Stimulated activated CD4-positive, alpha-beta T cell treated with anti-CD3 and anti-CD28 coated beads, Interleukin-1b, Interleukin-23, amount 100 ng/mL, for 4 hours (primary cell): ENCODE measurements at regions not wholly inside any gene's neighbourhood (a gene's known extent, or its start where the extent isn't known, plus 50 kb on each side); places are given as distances from the start of the nearest gene placed in this dataset.

Experiments used
- DNase-seq, 2 donors: peaks; one replicate each; pipeline ENCODE4 v3.0.0-alpha.2; 2020; ENCODE audit warnings: low read depth in 2 of 2

DNA sequence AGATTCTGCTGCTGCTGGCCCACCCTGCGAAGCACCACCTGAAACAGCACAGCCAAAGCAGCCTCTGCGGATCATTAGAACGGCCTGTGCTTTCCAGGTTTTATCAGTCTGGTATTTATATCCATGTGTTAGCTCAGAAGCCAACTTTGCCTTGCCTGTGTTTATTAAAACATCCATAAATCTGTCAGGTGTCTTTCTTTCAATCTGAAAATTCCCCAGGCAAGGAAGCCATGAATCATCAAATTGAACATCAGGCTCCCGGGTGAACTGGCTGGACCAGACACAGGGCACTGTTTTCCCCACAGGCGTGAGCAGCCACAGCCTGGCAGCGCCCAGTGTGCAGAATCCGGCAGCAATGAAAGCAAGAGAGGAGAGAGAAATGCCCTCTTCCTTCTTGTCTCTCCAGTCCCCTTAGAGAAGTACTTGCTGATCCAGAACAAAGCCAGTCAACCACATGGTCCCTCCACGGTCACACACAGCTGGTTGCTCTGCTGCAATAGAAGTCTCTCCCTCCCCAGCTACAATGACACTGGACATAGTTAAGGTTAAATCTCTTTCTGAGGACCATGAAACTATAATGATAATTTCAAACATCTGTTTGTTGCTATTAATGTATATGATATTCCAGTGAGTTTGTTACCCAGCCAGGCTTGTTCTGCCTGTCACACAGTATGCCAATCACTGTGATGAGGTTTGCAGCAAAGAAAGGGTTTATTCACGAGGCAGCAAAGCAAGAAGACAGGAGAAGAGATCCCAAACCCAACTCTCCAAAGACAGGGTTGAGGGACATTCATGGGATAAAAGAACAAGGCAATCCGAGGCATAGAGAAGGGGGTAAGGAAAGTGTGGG lies 212.1 kb upstream of the FMN2 start:
- no peak for DNase-seq

DNA sequence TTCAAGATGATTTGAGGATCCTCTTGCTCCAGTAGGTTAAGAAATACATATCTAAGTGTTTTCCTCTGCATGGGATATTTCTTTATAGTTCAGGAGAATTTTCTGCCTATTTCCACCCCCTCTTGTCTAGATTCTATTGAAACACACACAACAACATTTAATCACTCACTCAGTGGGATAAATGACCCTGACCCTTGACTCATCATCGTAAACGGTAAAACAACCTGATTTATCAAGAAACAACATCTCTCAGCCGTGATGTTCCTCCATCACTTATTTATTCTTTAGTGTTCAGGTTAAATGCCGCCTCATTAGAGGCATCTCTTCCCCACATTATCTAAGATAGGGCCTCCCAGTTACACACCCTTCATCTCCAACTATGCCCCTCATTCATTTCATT lies 208.7 kb upstream of the FMN2 start:
- DNase-seq, result no peak

DNA sequence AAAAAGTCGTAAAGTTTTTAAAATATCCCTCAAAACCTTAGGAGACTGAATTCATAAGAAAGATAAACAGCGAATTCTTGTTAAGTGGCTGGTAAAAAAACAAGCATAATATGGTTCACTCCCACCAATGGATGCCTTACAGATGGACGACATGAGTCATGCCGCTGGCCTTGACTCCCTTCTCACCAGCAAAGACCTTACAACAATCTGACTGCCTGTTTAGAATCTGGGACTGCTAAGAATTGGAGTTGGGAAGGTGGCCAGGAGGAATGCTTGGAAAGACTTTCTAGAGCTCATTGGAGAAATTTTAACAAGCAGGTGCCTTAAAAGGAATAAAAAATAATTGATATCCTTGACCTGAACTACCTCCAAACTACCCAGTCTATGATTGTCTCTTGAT lies 206.9 kb upstream of the FMN2 start:
- DNase-seq, result no peak

DNA sequence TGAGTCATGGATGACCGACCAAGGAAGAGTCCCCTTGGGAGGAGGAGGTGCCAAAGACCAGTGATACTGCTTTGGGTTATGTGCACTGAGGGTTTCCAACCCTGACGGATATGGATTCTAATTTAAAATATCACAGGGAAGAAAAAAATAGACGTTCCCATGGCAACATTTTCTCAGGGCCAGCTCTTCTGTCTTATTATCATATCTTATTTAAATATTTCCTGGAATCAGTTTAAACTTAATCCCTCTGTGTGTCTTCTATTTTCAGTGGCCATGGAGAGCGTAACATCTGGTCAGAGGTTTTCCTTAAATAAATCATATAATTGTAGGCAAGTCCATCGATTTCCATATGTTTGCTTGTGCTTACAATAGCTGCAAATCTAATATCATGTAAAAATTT lies 205.4 kb upstream of the FMN2 start:
- DNase-seq, result no peak

DNA sequence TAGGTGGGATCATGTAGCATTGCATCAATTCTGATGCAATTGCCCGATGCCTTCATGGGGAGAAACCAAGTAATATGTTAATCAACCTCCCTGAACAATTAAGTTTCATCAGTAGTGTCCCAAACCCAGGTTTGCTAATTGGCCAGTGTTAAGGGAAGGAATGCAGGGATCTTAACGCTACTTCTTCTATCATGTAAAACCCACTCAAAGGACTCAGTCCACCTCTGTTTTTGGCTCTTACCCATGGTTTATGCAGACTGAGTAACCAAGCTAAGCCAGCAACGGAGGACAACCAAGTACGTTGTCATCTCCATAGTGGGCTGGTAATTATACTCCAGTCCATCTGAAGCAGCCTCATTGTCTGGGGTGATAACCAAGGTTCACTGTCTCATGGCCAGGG lies 203.0 kb upstream of the FMN2 start:
- no peak for DNase-seq

DNA sequence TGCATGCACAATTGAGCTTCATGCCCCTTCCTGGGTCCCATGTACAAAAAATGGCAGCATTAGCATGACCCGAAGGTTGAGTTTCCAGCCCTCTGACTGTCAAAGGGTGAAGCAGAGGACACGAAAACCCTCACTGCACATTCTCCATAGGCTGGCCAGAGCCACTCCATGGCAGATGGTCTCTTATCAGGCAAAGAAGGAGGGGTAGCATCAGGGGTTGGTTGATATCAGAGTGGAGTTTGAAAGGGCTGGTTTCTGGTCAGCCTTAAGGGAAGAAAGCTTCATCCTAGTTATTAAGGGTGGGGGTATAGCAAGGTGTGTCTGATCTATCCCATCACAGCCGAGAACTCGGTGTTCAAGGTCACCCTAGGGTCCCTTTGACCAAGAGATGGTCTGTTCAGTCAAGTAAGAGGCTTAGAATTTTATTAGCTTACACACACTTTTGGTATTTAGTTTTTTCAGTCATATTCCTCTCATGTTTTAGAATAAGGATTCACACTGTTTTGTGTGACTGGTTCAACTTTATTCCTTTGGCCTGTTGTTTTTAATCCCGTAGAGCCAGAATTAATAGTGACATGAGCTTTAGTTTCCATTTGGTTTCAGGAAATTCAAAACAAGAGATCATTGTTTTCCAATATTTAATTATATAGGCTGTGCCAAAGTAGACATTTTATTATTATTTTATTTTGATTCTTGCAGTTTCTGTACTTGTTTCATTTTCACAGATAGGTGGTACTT lies 199.9 kb upstream of the FMN2 start:
- no peak for DNase-seq

DNA sequence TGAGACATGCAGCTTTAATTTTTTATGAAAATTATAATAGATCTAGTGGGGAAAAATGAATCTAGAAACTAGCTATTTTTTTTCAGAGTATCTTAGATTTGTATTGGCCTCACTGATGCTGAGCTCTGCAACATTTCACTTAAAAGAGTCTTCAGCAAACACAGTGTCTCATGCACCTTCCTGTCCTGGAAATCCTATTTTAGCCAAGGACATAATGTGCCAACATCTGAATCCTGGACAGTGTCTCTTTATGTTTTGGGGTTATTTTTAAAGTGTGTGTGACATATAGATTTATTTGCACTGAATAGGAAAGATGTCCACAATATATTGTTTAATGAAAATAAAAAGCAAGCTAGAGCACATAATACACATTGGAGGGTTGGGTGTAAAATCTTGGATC lies 199.1 kb upstream of the FMN2 start:
- no peak for DNase-seq

DNA sequence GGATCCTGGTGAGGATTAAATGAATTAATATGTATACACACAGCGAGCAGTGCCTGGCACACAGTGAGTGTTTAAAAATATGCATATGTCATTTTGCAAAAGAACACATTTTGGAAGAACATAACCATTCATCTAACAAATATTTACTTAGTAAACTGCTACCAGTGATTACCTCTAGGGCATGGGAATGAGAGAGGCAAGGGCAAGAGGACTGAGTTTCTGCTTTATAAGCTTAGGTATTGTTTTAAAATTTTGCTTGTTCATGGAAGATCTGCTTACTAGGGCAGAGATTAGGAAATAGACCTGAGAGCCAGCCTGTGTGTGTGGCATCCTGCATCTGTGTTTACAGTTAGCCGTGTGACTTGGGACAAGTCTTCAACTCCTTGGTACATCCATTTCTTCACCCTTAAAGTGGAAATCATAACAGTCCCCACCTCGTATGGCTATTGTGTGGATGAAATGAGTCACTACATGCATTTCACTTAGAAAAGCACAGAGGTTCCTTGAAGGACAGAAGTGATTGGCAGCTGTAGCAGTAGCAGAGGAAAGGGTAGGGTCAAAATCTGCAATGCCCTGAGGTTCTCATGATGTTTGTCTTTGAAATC lies 198.5 kb upstream of the FMN2 start:
- no peak for DNase-seq

DNA sequence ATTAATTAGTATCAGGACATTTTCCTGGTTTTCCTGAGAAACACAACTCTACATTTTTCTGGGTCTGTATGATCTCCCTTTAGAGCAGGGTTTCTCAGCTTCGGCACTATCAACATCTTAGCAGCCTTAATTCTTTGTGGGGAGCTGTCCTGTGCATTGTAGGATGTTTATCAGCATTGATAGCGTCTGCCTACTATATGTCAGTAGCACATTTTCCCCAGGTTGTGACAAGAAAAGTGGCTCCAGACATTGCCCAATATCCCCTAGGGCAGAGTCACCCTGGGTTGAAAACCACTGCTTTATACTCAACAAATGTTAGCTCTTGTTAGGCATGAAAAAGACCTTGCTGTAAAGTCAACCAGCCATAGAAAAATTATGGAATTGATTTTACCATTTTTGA lies 195.1 kb upstream of the FMN2 start:
- no peak for DNase-seq

DNA sequence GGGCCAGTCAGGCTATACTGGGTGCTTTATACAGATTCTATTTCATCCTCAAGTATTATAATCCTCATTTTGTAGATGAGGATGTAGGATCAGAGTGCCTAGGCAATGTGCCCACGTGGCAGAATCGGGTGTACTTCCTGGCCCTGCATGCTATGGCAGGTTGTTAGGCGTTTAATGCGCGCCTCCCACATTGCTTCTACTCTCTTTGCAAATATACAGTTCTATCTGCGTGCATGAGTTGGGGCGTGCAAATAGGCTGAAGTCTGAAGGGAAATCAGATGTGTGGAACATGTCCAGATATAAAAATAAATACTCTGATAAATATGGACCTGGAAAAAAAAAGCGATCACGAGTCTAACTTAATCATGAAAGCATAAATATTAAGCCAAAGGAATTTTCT lies 194.7 kb upstream of the FMN2 start:
- no peak for DNase-seq

DNA sequence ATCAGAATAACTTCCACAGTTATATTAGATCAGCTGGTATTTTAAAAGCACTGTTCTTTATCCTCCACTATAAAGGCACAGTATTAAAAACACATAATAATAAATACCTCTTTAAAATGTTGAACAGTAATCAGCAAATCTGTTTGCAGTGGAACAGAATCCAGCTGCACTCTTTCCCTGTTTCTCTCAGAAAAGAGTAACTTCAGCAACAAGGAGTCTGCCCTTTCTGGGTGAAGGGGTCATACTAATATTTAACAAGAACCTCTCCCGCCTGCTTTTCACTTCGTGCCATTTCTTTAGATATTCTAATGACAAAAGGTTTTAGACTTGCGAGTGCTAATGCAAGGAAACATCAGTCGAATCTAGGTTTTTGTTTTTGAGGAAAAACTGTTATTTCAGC lies 194.2 kb upstream of the FMN2 start:
- no peak for DNase-seq

DNA sequence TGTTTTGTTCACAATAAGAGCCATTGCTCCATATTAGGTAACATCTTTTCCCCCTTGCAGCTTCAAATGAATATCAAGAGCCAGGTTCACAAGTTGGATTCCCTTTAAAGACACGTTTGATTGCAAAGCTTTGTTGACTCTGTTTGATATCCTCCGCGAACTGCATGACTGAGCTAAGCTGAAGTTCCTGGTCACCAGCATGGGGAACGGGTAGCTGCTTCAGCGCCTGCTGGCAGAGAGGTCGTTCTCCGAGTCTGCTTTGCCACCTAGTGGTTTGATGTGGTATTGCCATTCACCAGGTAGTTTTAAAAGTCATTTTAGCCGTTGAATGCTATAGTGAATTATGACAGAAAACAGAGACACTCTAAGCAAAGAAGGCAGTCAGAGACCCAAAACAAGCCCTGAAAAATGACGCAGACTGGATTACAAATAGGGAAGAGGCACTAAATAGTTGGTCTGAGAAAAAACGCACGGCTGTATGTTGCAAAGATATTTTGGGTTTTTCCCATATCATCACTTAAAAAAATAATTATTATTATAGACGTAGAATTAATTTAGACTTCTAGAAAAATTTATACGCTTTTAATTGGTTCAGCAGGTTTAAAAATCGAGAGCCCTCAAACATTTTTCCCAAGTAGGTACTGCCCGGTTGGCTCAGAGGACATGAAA lies 193.5 kb upstream of the FMN2 start:
- peak; percentile 45 to 71 for DNase-seq

DNA sequence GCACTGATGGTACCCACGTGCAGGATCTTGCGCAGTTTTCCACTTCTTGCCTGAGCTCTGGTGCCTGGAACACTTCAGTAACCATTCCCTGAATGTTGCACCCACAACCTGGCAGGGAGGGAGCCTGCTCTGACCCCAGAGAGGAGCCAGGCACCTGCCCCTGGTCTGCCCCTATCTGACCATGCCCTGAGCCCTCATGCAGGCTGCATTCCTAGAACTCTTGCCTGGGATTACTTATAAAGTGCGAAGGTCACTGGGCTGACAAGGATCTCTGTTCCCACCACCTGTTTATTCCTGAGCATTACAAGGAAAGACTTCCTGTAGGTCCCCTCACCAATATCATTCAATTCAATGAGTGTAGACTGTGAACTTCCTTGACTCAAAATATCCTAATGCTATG lies 191.9 kb upstream of the FMN2 start:
- DNase-seq, result no peak

DNA sequence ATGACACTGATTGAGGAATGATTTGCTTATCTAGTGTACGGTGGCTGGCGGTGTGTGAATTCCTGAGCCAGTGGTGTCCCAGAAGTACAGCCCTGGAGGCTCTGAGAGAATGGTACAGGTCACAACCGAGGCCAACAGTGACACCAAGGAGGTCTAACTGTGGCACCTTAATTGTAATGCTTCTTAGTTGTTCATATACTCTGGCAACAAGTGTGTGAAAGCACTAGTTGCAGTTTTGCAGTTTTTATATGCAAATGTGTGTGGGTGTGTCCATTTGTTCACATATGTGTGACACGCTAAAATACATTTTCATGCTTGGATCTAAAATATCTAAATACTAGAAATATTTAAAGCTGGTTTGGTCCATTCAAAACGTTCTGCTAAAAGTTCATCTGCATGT lies 185.3 kb upstream of the FMN2 start:
- DNase-seq, result no peak

DNA sequence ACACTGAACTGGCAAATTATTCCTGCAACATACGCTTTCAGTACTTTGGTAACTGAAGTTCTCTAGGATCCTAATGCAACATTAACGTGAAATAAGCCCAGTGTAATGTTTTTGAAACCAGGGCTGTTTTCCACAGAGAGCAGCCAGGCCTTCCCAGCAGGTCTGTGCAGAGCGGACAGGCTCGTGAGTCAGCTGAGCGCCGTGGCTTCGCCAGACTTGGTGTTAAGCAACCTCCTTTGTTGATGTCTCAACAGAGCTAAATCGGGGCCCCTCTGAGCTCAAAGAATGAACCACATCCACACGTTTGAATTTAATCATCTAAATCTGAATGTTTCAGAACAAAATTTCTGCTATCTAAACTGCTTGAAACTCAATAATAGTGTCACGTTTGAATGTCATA lies 181.8 kb upstream of the FMN2 start:
- no peak for DNase-seq

DNA sequence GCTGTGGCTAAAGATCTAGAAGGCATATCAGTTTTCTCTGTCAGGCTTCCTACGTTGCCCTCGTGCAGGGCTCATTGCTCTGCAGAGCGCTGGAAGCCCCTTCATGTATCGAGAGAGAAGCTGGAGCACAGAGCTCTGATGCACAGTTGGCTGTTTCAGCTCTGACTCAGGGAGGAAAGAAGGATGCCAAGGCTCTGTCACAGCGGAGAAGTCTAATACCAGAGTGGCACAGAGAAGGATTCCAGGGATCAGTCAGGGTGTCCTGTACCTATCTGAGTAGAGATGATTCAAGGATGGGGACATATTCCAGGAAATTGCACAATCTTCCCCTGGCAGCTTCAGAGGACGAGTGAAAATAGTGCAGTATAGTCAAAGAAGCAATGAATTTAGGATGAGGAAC lies 179.2 kb upstream of the FMN2 start:
- no peak for DNase-seq

DNA sequence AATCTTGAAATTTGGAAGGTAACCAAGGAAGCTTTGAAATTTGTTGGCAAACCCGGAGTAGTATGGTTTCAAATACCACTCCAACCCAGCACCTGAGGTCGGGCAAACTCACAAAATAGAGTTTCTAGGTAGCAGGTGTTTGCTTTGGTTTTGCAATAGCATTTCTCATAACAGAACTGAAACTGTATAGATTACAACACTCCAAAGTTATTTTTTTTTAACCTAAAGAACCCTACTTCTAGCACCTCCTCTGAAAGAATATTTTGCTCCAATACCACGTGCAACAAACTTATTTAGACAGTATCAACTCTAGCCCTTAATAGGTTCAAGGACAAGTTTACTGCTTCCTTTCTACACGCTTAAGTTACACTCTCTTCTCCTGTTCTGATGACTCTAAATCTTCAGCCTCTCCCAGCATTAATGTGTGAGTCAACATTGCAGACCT lies 178.5 kb upstream of the FMN2 start:
- DNase-seq, result no peak

DNA sequence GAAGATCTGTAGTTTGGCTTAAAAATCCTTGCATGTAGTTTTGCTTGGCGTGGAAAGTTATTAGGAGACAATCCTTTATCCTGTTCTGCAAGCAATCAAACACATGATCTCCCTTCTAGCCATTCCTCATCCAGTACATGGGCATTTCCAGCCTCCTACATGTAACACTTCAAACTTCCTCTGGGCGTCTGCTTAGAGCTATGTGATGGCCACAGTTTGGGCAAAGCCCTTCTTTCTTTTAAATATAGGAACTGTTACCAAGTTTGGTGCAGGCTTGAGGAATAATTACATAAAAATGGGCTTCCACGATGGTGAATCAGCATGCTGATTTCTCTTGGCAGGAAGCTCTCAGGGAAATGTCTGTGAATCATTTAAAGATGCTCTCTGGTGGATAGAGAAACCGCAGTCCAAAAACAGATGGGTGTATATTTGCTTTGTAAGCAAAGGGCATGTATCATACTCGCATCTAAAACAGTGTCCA lies 176.9 kb upstream of the FMN2 start:
- no peak for DNase-seq

DNA sequence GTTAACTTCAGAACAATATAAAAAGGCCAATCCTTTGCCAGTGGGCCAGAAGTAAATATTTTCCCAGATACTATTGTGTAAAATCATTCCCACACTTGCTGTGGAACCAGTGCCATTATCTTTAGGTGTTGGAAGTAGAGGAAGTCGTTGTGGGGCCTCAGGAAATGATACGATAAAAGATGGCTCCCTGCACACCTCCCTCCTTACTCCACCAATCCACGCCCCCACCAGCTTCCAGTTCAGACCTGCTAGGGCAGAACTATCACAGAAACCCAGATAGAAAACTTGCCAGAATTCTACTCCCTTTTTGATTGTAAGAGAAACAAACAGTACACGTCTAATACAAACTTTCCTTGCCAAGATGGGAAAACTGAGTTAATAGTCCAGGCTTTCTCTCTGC lies 173.0 kb upstream of the FMN2 start:
- no peak for DNase-seq

DNA sequence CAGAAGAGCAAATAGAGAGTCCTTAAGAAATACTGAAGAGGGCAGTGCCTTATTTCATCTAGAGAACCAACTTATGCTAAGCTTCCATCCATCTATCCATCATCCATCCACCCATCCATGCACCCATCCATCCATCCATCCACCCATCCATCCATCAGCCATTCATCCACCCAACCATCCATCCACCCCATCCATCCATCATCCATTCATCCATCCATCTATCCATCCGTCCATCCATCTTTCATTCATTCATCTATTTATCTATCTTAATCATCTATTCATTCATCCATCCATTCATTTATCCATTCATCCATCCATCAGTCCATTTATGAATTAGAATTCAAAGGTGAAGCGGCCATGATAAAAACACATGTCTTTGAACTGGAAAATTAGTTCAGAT lies 171.5 kb upstream of the FMN2 start:
- no peak for DNase-seq

DNA sequence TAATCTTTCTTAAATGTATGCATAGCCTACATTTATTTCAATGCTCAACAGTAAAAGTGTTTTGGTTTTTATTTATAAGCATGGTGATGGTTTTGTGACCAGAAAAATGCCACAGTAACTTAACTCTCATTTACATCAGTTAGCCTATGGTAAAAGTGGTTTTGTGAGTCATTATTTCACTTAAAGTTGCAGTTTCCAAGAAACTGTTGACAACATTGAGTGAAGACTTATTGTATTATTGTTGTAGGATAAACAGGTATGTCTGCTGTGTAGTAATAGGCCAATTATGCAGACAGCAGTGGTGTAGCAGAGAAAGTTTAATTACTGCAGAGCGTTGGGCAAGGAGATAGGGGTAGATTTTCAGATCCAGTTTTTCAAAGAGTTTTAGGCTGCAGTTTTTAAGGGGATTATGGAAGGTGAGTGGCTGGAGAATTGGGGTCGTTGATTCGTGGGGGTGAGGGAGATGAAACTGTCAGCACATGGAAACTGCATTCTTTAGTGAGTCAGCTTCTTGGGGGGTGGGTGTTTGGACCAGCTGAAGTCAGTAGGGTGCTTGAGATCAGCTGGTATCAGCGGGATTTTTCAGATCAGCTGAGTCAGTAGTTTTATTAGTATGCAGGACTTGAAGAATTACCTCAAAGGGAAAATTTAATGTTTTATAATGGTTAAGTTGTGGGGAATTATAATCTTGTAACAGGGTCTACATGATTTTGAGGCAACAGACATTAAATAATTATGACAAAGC lies 168.7 kb upstream of the FMN2 start:
- no peak for DNase-seq
